Right ventricle myocardium inferior (tissue), 1 donor: ENCODE measurements at regions not wholly inside any gene's neighbourhood (a gene's known extent, or its start where the extent isn't known, plus 50 kb on each side); places are given as distances from the start of the nearest gene placed in this dataset.
"Not testable (repeated sequence)": the region's sequence is repeated elsewhere in the genome, so short reads cannot be mapped to it uniquely, and the experiment has no call there.

Experiments
- ATAC-seq: fragments of 200-7000 bp; cut with Tn5 transposase; one replicate; pipeline ENCODE4 v1.9.1; 2020; ENCODE audit warnings: mild to moderate bottlenecking, moderate library complexity
- DNase-seq: peaks from one replicate; pipeline ENCODE4 v3.0.0; 2021; ENCODE audit errors: missing footprints
- intact Hi-C: fragments of 100-400 bp; cut with DNase I; formaldehyde crosslinking; loops from one replicate; pipeline ENCODE4 v1.11.0; 2022
- donor health status: DM: no; HTN: yes; CAD: no; lungs with severe emphysema.

- DNase-seq, ATAC-seq, intact Hi-C loops: not testable (repeated sequence)
Measured at GRCh38 chr19:21668072-21668773, 99.2 kb downstream of the ZNF100 start.

DNA sequence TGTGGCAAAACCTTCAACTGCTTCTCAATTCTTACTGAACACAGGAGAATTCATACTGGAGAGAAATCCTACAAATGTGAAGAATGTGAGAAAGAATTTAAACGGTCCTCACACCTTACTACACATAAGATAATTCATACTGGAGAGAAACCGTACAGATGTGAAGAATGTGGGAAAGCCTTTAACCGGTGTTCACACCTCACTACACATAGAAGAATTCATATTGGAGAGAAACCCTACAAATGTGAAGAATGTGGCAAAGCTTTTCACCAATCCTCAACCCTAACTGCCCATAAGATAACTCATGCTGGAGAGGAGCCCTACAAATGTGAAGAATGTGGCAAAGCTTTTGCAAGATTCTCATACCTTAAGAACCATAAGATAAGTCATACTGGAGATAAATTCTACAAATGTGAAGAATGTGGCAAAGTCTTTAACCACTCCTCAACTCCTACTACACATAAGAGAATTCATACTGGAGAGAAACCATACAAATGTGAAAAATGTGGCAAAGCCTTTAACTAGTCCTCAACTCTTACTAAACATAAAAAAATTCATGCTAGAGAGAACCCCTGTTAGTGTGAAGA is 111.7 kb downstream of the ZNF100 start:
- intact Hi-C loops = no loop called here

DNA sequence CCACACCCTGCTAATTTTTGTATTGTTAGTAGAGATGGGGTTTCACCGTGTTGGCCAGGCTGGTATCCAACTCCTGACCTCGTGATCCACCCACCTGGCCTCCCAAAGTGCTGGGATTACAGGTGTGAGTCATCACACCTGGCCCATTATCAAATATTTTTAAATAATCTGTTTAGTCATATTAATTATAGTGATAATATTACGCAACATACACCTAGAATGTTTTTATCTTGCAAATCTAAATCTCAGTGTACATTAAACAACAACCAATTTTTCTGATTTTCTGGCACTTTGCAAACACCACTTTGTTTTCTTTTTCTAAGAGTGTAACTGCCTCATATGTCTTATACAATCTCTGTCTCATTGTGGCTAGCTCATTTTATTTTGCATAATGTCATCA is 115.9 kb downstream of the ZNF100 start:
- DNase-seq, ATAC-seq, intact Hi-C loops: not testable (repeated sequence)

More for the DNA sequence above, 111.7 kb downstream of the ZNF100 start:
- DNase-seq = no peak
- ATAC-seq = no peak

DNA sequence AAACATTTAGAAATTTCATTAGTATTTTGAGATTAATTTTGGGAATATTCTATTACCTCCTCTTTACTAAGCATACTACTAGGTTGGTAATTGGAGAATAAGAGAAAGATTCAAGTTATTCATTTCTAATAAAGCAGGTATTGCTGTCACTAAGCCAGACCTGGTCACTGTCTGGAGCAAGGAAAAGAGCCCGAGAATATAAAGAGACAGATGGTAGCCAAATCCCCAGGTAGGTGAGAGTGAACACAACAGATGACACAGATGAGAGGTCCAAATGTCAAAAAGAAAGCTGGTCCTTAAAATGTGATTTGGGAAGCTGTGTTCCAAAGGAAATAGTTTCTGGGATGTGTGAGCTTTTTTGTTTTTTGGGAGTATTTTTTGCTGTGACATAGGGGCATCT is 128.6 kb downstream of the ZNF100 start:
- intact Hi-C loops = no loop called here
- no peak for DNase-seq
- no peak for ATAC-seq

- intact Hi-C loops = no loop called here
- ATAC-seq = no peak
- DNase-seq = no peak
Measured at GRCh38 chr19:21626924-21627697, 121.7 kb downstream of the ZNF429 start.

DNA sequence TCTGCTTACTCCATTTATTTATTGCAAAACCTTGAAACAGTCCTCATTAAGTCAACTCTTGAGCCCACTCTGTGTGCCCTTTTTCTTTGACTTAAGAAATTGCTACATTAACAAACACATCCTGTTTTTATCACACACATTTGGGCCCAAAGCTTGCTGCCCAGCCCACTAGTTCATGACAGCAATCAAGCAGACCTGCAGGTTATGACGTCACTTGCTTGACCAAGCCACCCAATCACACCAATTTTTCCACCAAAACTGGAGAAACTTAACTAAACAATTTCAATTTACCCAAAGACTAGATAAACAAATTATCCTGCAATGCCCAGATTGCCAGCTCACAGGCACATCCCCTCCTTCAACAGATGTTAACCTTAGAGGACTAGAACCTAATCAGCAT is 120.7 kb downstream of the ZNF429 start:
- DNase-seq (no peak), ATAC-seq (no peak)
- intact Hi-C loops = no loop called here

GRCh38 chr19:21622920-21623319 is 117.5 kb downstream of the ZNF429 start:
- no peak for DNase-seq
- no peak for ATAC-seq
- intact Hi-C loops = no loop called here

DNA sequence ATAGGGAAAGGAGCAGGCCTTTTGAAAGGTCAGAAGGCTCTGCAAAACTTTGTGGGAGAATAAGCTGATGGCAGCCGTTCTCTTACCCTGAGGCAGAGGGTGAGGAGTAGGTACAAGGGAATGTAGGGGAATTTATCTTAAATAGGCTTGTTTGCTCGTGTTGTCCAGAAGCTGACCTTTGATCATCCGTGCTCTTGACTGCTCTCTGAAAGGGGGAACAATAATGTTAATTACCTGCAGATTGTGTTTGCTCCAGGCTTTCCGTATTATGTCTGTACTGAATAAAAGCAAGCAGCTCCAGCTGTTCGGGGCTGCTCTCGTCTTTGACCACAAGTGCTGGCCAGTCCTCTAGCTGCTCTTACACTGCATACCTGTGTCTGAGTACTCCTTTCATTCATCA is 116.3 kb downstream of the ZNF429 start:
- ATAC-seq (no peak), DNase-seq (no peak)
- intact Hi-C loops = no loop called here

DNA sequence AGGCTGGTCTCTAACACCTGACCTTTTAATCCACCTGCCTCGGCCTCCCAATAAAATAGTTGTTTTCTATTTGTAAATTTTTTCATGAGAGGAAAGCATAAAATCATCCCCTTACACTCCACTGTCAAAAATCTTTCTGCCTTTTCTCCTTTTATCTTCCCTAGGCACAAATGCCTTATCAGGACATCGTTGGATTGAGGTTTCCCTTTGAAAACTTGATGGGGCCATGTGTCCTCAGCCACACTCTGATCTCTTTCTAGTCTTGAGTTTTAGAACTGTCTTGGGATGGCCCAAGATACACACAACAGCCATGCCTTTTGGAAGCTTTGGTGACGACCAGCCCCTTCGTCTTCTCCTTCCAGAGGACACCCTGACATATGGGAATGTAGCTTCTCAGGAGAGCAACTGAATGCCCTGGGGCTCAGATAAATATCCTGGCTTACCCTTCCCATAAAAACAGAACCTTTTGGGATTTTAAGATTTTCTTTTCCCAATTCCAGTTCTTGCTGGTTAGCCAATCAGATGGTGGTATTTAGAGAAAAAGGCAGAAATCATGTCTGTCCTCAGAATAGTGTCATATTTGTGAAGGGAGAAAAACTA is 112.4 kb downstream of the ZNF429 start:
- no peak for ATAC-seq
- no peak for DNase-seq
- intact Hi-C loops = no loop called here

GRCh38 chr19:21614776-21615175 is 109.4 kb downstream of the ZNF429 start:
- DNase-seq, ATAC-seq, intact Hi-C loops: not testable (repeated sequence)

GRCh38 chr19:21613201-21613600 is 107.8 kb downstream of the ZNF429 start:
- ATAC-seq, intact Hi-C loops, DNase-seq: not testable (repeated sequence)

GRCh38 chr19:21612403-21612872 is 107.0 kb downstream of the ZNF429 start:
- intact Hi-C loops = no loop called here
- ATAC-seq = no peak
- no peak for DNase-seq

DNA sequence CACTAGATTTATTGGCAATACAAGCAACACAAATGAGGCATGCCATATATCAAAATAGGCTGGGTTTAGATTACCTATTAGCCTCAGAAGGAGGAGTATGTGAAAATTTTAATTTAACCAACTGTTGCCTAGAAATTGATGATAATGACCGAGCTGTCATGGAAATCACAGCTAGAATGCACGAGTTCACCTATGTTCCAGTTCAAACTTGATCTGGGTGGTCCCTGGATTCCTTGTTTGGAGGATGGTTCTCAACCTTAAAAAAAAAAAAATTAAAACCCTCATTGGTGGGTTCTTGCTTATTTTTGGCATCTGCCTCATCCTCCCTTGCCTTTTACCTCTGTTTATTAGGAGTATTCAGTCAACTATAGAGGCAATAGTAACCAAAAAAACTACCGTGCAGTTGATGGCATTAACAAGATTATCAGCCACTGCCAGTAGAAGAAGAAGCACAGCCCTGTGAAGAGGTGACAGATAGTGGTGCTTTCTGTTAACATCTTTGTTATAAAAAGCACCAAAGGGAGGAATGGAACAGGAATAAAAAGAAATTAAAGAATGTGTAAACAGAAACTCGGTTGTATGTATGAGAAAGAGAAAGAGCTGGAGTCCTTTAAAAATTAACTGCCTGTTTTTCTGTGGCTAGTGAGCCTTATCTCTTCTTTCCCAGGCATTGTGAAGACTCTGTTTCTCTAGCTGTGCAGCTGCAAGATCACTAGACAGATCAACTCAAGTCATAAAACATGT is 106.4 kb downstream of the ZNF429 start:
- no peak for ATAC-seq
- no peak for DNase-seq
- intact Hi-C loops = no loop called here

DNA sequence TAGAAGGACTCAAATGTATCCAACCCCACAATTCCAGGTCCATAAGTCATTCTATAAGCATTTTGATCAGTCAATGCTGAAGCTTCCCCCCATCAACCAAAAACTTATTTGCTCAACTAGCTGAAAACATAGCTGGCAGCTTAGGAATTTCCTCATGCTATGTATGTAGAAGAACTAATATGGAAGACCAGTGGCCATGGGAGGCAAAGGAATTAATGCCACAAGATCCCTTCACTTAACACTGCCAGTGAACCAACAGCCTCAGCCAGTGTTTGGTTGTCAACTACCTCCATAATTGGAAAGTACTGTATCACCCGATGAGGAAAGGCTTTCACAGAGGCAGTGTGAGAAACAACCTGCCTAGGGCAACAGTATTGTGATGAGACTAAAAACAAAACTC is 105.4 kb downstream of the ZNF429 start:
- DNase-seq (no peak), ATAC-seq (no peak)
- intact Hi-C loops = no loop called here

GRCh38 chr19:21610341-21610740 is 104.9 kb downstream of the ZNF429 start:
- ATAC-seq = no peak
- intact Hi-C loops = no loop called here
- DNase-seq = no peak

- ATAC-seq (no peak), DNase-seq (no peak)
- intact Hi-C loops = no loop called here
Measured at GRCh38 chr19:21608571-21608970, 103.2 kb downstream of the ZNF429 start.

DNA sequence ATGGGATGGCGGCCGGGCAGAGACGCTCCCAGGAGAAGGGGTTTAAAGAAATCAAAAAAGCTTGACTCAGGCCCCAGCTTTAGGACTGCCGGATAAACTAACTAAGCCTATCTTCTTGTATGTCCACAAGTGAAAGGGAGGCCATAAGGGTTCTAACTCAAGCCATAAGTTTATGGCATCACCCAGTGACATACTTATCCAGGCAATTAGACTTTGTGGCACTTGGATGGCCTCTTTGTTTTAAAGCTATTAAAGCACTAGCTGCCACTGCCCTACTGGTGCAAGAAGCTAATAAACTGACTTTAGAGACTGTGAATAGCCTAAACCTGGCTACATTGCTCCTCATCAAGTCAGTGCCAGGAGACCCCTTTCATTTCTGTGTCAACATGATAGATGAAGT is 102.0 kb downstream of the ZNF429 start:
- no peak for ATAC-seq
- intact Hi-C loops = no loop called here
- DNase-seq = no peak

GRCh38 chr19:21607011-21607410 is 101.6 kb downstream of the ZNF429 start:
- ATAC-seq, DNase-seq, intact Hi-C loops: not testable (repeated sequence)

- DNase-seq, ATAC-seq, intact Hi-C loops: not testable (repeated sequence)
Measured at GRCh38 chr19:21606326-21606725, 100.9 kb downstream of the ZNF429 start.
